OCI-LY3 (cell line): ENCODE measurements at regions not wholly inside any gene's neighbourhood (a gene's known extent, or its start where the extent isn't known, plus 50 kb on each side); places are given as distances from the start of the nearest gene placed in this dataset.

ENCODE experiments used
- EZH2phosphoT487 ChIP-seq: fragments of 200-600 bp; shearing (Covaris generic); IDR thresholded peaks from 2 replicates; pipeline ENCODE4 v1.6.1; 2018; ENCODE audit warnings: antibody characterized with exemption, mixed run types, low read depth
- TF ChIP-seq, protein P1 (sequence below): fragments of 200-600, 300-600 bp; sonication (generic); IDR thresholded peaks from 2 replicates; pipeline ENCODE4 v1.5.1; 2014; ENCODE audit warnings: antibody characterized with exemption, low read length, low read depth

DNA sequence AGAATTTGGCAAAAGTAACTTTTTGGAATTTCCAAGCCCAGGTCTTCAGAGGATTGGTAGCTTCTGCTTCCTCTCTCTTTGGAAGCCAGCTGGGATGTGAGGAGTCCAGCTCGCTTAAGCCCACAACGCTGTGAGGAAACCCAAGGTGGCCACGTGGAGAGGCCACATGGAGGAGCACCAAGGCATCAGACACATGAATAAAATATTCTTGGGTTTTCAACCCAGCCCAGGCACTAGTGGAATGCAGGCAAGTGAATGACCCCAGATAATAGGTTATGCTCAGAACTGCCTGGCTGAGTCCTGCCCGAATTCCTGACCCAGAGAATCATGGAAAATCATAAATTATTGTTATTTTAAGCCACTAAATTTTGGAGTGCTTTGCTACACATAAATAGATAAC lies 119.7 kb upstream of the PARP11 start:
- TF ChIP-seq, protein P1, sequence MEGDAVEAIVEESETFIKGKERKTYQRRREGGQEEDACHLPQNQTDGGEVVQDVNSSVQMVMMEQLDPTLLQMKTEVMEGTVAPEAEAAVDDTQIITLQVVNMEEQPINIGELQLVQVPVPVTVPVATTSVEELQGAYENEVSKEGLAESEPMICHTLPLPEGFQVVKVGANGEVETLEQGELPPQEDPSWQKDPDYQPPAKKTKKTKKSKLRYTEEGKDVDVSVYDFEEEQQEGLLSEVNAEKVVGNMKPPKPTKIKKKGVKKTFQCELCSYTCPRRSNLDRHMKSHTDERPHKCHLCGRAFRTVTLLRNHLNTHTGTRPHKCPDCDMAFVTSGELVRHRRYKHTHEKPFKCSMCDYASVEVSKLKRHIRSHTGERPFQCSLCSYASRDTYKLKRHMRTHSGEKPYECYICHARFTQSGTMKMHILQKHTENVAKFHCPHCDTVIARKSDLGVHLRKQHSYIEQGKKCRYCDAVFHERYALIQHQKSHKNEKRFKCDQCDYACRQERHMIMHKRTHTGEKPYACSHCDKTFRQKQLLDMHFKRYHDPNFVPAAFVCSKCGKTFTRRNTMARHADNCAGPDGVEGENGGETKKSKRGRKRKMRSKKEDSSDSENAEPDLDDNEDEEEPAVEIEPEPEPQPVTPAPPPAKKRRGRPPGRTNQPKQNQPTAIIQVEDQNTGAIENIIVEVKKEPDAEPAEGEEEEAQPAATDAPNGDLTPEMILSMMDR: no peak
- TF ChIP-seq EZH2phosphoT487: no peak
